ENCODE measurements at regions not wholly inside any gene's neighbourhood (a gene's known extent, or its start where the extent isn't known, plus 50 kb on each side); places are given as distances from the start of the nearest gene placed in this dataset.

DNA sequence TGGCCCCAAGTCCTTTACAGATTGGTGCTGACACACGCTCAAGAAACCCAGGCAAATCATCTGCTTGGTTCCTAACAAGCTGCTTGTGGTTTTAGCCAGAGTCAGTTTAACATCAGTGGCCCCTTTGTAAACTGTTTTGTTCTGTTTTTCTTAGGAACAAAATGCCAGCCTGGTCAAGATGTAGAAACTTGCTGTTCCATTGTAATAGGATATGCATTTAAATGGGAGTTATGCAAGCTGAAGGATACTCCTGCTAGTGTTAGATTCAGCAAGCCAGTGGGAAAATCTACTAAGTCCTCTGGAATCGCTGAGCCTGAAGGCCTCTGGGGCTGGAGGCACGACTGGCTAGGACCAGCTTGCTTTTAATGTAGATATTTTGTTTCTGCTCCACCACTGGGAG lies 391.1 kb downstream of the TLE4 start:
- no peak for DNase-seq

DNA sequence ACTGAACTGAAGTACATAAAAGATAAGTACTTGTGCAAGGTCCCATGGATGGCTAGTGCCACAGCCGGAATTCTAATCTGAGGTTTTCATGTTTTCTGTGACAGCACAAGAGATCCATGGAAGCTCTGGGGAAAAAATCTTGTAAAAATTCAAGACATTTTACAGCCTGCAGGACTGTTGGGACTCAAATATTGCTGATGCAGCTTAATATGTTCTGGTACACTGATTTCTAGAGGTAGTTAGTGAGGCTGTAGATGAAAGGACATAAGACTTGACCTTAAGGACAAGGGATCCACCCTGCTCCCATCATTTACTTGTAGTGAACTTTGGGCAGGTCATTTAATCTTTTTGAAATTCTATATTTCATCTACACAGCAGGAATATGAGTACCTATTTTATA lies 390.4 kb downstream of the TLE4 start:
- DNase-seq, result no peak

DNA sequence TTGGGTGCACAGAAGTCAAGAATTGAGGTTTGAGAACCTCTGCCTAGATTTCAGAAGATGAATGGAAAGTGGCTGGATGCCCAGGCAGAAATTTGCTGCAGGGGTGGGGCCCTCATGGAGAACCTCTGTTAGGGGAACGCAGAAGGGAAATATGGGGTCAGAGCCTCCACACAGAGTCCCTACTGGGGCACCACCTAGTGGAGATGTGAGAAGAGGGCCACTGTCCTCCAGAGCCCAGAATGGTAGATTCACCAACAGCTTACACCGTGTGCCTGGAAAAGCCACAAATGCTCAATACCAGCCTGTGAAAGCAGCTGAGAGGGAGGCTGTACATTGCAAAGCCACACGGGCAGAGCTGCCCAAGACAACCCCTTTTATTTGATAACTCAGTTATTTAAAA lies 383.5 kb downstream of the TLE4 start:
- DNase-seq, result no peak

DNA sequence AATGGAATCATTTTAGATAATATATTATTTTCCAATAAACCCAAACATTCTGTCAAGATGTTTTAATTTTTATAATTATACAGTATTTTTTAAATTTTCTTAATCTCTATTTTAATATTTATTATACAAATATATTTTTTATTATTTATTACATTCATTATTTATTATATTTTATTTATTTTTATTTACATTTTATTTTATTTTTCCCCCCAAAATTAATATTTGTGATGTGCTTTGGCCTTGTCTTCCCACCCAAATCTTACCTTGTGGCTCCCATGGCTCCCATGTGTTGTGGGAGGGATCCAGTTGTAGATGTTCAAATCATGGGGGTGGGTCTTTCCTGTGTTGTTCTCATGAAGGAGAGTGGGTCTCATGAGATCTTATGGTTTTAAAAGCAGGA lies 382.1 kb downstream of the TLE4 start:
- DNase-seq, result no peak

DNA sequence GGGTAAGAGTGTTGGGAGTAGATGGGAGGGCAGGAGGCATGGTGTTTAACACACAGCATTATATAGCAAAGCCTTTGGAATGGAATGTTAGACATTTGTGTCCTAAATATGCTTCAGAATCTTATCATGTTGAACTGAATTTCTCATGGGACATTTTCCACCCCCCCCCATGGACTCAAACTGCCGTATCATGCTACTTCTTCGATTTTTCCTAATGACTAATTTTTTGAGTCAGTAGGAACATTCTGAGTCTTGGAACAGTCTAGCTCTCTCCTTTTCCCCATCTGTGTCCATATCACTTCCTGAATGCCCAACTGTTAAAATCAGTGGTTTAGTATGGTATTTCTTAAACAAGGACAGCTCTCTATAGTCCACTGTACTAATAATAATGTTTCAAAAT lies 380.6 kb downstream of the TLE4 start:
- DNase-seq, result no peak

DNA sequence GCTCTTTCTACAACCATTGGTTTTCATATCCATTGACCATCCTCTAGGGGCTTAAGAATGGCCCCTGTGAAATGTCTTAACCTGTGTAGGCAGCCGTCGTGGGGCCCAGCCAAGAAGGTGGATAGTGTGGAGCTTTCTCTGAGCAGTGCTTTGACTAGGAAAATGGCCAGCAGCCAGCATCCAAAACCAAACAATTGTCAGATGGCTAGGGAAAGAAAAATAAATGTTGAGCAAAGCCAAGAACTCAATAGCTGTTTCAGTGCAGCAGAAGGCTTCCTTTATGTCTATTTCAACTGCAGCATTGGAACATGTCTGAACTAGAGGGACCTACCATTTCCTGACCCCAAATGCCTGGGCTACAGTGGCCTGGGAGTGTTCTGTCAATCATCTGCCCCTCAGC lies 374.9 kb downstream of the TLE4 start:
- DNase-seq, result no peak

DNA sequence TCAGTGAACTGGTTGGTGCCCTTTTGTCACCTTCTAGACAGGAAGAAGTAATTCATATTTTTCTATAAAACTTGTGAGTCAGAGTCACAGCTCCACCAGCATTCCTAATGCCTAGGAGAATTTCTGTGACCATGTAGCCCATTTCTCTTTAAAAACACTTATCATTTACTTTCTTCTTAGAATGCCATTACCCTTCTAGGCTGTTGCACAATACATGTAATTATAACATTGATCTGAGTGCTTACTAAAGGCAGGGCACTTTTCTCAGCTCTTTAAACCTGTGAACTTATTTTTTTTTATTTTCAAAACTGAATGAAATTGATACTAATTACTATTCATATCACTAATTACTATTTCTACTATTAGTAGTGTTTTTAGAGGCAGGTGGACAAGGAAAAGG lies 373.7 kb downstream of the TLE4 start:
- no peak for DNase-seq

DNA sequence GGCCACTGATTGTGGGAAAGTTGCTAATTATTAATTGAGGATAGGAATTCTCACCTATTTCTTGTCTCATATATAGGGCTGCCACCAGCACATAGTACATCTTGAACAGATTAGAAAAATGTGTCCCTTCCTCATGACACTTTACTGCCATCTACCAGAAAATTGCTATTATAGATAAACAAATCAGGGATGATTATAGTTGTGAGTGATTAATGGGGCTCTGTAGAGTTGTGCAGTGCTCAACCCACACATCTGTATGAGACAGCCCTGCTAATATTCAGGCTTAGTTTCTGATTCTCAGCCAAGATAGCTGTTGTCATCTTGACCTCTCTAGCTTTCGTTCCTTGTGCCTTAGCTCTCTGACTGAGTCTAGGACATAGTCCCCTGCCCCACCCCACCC lies 373.3 kb downstream of the TLE4 start:
- no peak for DNase-seq

DNA sequence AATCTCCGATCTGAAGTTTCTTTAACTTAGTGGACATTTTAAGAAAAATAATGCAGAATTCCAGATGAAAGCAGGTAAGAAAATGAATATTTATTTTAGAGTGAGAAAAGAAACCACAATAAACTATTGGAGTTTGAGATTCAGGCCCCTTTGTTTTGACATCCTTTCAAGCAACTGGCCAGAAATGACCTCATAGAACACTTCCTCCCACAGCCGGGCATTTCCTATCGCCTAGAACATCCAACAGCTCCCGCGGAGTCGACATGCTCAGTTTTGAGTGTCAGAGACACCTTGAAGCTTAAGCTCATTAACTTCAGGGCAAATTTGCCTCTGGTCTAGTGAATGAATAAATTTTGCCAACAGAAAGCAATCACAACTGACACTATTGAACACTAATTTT lies 369.2 kb downstream of the TLE4 start:
- no peak for DNase-seq

DNA sequence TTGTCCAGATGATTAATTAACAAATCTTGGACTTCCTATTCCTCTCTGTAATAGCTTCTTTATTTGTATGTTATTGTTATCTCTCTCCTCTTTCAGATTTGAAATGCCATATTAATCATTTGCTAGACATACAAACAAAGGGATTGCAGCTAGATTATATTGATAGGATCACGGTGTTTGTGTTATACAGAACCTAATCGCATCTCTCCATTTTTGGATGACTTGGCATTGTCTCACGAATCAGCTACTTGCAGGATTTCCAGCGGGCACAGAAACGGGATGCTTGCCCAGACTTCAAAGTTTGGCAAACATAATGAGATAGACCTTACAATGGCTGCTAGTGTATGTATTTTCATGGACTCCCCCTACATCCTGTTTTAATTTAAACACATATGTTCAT lies 368.1 kb downstream of the TLE4 start:
- no peak for DNase-seq

DNA sequence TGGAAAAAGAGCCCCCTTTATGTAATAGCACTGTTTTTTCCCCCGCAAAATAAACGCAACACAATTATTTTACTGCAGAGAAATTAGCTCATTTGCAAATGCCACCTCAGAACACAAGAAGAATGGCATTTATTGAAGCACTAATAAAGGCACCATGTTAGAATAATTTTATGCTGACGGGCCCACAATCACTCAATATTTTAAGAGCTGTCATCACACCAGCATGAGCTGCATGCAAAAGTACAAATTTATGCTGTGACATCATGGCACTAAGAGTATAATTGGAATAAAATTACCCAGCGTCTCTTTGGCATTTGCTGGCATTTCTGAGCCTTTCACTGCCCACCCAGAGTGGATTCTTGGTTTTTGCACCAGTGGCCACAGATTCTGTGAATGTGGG lies 364.6 kb downstream of the TLE4 start:
- no peak for DNase-seq

DNA sequence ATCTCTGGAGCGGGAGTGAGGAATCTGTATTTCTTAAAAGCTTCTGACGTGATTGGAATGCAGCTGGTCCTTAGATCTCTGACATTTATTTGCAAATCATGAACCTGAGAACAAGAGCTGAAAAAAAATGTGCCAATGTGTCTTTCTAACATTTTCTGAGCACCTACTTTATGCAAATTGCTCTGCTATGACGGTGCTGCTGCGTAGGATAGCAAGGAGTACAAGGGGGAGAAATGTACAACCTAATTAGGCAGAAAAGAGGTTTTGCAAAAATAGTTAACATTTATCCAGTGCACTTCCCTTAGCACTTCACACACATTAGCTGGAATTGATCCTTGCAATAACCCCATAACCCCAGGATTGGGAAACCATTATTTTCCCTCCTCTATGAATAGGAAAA lies 357.5 kb downstream of the TLE4 start:
- DNase-seq, result no peak

DNA sequence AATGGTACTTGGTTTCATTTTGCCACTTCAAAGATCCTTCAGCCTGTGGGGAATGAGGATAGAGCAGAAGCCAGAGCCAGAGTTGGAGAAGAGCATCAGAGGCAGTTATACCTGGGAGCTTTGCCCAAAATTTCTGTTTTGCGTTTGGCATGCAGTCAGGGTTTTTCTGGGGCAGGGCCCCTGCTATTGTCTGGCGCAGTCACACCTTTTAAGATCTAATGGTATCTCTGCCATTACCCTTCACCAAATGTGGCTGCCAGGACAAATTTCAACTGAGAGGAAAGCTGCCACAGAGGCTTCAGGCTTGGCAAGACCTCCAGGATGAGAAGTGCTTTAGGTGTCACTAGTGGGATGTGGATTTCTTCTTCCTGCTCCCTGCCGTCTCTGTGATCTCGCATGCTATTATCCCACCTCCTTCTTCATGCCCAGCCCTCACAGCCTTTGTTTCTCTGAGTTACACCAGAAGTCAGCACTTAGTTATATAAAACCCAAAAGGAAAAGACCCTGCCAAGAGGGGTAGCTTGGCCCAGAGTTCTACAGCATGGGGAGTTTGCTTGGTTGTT lies 357.0 kb downstream of the TLE4 start:
- DNase-seq, result no peak

DNA sequence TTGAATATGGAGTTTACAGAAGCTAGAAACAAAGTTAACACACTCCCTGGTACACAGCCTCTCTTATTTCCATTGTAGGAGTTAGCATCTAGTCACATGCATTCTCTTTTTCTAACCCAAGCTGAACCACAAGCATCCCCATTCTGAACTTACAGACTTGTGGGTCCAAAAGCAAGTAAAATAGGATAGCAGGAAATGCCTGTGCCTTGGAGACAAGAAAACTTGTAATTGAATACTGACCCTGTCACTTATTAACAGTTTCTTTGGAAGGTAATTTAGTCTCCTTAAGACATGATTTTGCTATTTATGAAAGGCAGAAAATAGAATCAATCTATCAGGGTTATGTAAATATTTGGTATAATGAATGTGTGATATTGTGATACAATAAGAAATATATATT lies 353.6 kb downstream of the TLE4 start:
- DNase-seq, result no peak

DNA sequence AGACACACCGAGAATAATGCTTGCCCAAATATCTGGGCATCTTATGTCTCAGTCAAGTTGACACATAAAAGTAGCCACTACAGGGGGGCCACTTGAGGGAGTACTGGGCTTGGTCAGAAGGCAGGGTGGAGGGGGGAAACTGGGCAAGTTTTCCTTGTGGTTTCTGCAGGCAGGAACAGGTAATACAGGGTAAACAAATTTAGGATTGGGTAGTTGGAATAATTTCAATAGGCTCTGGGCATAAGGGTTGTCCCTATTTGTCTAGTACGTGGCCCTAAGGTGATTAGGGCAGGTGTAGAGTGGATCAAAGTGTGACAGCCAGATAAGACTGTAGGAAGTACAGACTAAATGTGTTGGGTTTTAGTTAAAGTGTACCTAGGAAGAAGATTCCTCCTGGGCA lies 353.1 kb downstream of the TLE4 start:
- DNase-seq, result no peak

DNA sequence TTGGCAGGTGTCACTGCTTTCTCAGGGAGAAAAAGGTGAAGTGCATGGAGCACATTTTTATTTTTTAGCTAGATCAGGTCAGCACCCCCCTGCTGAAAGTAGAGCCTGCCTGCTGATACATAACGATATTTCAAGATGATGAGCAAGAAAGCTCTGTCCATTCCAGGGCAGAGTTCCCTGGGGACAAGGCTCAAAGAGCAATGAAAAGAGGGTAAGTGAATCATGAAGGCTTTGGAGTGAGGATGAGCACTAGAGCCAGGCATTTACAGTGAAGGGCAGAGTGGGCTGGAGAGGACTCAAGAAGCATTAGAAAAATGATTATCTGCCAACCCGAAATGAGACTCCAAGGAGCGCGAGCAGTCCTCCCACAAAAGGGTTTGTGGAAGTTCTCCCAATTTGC lies 345.7 kb downstream of the TLE4 start:
- no peak for DNase-seq

DNA sequence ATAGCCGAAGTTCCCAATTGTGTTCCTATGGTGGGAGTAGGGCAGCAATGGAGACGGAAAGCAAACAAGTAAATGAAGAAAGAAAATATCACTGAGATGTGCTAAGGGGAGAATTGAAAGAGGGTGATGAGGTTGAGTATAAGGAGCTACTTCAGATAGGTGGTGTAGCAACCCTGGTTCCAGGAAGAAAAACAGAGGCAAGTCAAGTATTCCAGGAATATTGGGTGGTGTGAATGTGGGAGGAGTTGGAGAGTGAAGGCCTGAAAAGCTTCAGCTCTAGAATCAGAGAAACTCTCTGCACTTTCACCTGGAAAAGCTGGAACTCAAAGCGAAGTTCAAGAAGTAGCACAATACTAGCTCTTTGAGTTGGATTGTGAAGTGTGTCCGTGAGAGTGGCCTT lies 342.1 kb downstream of the TLE4 start:
- no peak for DNase-seq

DNA sequence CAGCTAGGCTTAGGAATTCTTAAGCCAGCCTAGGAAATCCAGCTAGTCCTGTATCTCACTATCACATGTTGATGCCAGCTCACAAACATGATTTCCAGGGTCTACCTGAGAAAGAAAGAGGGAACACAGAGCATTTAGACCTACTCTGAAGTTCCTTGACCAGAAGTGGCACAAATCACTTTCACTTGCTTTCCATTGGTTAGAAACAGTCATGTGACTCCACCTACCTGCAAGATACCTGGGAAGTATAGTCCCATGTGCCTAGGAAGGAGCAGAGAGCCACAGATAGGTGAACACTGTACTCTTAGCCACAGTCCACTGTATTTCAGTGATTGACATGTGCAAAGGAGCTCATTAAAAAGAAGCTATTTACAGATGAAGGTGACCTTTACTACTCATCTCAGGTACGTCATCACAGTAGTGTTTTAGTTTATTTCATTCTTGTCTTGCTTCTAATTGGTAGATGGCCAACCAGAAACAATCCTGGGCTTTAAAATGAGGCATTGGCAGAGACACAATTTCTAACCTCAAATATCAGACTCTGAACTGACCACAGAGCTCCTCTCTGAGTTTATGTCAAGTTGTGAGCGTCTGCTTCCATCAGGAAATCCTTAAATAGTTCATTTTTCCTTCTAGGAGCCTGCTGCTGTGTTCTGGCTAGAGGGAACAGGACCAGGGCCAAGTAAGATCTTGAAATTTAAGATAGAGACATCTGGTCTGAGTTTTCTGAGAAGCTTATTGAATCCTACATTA lies 340.7 kb downstream of the TLE4 start:
- peak; percentile 56 for DNase-seq

DNA sequence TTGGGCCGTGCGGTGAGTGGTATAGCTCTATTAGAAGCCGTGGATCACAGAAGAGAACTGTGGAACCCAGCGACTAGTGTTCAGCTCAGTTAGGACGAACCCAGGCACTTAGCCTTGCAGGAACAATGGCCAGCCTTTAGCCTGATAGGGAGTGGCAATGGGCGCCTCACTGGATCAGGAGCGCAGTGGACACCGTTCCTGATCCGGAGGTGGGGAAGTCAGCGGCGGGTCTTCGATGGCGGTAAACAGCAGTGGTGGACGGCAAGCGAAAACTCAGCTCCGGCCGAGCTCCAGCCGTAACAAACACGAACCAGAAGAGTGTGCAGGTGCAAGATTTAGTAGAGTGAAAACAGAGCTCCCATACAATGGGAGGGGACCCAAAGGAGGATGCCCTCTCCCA lies 340.0 kb downstream of the TLE4 start:
- DNase-seq, result no peak

DNA sequence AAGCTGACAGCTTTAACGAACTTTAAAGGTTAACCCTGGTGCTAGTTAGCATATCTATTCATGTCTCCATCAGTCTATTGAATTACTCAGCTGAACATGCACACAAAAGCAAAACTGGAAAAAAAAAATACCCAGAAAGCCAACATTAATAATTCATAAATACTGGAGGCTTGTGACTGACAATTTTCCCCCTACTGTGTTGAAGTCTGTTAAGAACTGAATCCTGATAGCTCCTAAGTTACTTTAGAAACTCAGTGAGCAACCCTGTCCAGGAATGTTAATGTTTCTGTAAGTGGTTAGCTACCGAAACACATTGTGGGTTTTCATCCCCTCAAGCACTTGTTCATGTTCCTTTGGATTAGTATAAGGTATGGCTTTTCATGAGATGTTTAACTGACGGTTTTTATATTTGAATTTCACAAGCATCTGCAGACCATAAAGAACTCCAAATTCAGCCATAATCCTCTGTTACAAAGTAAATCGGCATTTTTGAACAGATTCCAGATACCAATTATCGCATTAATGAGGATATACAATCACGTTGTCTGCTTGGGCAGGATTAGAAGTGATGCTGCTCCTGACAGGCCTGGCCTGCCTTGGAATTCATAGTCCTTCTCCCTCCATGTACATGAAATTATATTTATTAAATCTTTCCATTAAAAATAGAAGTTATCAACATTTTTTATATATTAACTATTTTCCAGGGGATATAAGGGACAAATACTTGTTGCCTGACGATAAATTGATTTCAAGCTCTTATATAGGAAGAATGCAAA lies 331.2 kb downstream of the TLE4 start:
- no peak for DNase-seq

DNA sequence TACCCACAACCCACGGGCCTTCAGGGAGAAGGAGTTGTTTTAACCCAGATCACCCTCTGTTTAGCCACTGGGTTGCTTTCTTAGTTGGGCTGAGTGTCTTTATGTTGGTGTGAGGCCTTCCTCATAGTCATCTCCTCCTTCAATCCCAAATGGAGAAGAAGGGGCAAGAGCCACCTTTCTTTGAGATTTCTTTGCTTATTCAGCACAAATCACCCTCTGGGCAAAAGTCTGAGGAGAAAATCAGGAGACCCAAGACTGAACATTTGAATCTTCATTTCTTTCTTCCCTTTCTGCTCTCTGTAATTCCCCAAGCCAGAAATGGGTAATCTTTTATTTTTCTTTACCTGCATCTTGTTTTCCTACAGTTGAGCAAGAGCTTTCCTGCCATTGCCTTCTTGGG lies 329.0 kb downstream of the TLE4 start:
- DNase-seq, result no peak

DNA sequence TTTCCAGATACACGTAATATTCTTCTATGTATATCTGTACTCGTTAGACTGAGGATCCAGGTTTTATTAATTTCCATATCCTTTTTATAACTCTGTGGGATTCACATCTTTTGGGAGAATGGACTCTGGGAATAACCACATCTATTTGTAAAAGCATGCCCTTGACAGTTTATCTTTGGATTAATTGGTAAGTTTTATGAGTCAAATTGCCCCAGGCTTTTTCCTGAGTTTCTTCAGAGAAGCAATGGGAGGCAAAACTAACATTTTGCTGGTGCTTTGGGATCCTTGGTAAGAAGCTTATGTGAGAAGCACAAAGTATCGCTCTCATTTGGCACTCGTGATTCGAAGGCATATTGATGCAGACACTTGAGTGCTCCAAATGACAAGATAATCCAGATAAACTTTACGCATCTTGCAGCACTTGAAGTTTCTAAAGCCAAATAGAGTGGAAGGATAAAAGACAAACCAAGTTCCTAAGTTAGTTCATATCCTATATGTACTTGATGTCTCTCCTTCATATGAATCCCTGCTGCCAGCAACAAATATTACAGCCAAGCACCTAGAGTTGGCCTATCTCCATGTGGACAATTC lies 324.7 kb downstream of the TLE4 start:
- no peak for DNase-seq

DNA sequence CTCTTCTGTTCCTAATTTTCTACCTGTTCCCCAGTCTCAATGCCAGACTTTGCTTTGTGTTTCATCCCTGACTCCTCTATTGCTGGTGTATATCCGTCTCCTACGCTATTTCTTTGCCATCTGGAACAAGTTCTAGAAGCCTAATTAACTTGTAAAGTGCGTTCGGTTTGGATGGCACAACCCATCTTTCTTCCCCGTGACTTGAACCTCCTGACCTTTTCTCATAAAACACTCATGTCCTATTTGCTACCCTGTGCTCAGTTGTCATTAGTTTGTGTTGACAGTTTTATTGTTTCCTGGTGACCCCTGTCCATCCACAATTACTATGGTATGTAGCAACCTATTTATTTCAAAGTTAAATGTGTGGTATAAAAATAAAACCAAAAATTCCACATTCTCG lies 323.5 kb downstream of the TLE4 start:
- no peak for DNase-seq
